ENCODE measurements at regions not wholly inside any gene's neighbourhood (a gene's known extent, or its start where the extent isn't known, plus 50 kb on each side); places are given as distances from the start of the nearest gene placed in this dataset.

GRCh38 chr14:29451941-29452340, 475.7 kb downstream of the PRKD1 start:
- H3K9me3 ChIP-seq (ENCODE audit: control insufficient read depth, low read length) = no peaks in the 10 kb centered on the region
- no peak overlapping the region for H3K27ac ChIP-seq (ENCODE audit: low read depth, low read length, severe bottlenecking)
- WGBS, 2 experiments (ENCODE audit: insufficient coverage in 2 of 2) = 71 to 100% methylated on average over 1 of the region's 2 CpGs
- H3K36me3 ChIP-seq (ENCODE audit: control insufficient read depth, insufficient read depth, low read length) = no peaks in the 10 kb centered on the region
- no peak overlapping the region for H3K4me3 ChIP-seq (ENCODE audit: extremely low read depth, insufficient read depth, low read length, poor library complexity, severe bottlenecking)
- no peaks in the 10 kb centered on the region for H3K4me1 ChIP-seq (ENCODE audit: control insufficient read depth, insufficient read depth, low read length, poor library complexity, severe bottlenecking)

GRCh38 chr14:29453045-29453444, 474.6 kb downstream of the PRKD1 start:
- H3K27ac ChIP-seq (ENCODE audit: low read depth, low read length, severe bottlenecking) = no peak overlapping the region
- no peaks in the 10 kb centered on the region for H3K36me3 ChIP-seq (ENCODE audit: control insufficient read depth, insufficient read depth, low read length)
- H3K9me3 ChIP-seq (ENCODE audit: control insufficient read depth, low read length) = no peaks in the 10 kb centered on the region
- no peak overlapping the region for H3K4me3 ChIP-seq (ENCODE audit: extremely low read depth, insufficient read depth, low read length, poor library complexity, severe bottlenecking)
- H3K4me1 ChIP-seq (ENCODE audit: control insufficient read depth, insufficient read depth, low read length, poor library complexity, severe bottlenecking) = no peaks in the 10 kb centered on the region

GRCh38 chr14:29454026-29454693, 473.5 kb downstream of the PRKD1 start:
- H3K9me3 ChIP-seq (ENCODE audit: control insufficient read depth, low read length) = no peaks in the 10 kb centered on the region
- H3K4me3 ChIP-seq (ENCODE audit: extremely low read depth, insufficient read depth, low read length, poor library complexity, severe bottlenecking) = no peak overlapping the region
- H3K36me3 ChIP-seq (ENCODE audit: control insufficient read depth, insufficient read depth, low read length) = no peaks in the 10 kb centered on the region
- 65% methylated on average over 2 of the region's 4 CpGs; no CpG with 5 or more reads in 1 of the 2 experiments for WGBS, 2 experiments (ENCODE audit: insufficient coverage in 2 of 2)
- H3K4me1 ChIP-seq (ENCODE audit: control insufficient read depth, insufficient read depth, low read length, poor library complexity, severe bottlenecking) = no peaks in the 10 kb centered on the region
- no peak overlapping the region for H3K27ac ChIP-seq (ENCODE audit: low read depth, low read length, severe bottlenecking)

- no CpG with 5 or more reads among the region's 1 CpG for WGBS, 2 experiments (ENCODE audit: insufficient coverage in 2 of 2)
- Histone ChIP-seq H3K27ac (ENCODE audit: low read depth, low read length, severe bottlenecking) (no peak overlapping the region), H3K4me1 (ENCODE audit: control insufficient read depth, insufficient read depth, low read length, poor library complexity, severe bottlenecking) (no peaks in the 10 kb centered on the region), H3K9me3 (ENCODE audit: control insufficient read depth, low read length) (no peaks in the 10 kb centered on the region), H3K4me3 (ENCODE audit: extremely low read depth, insufficient read depth, low read length, poor library complexity, severe bottlenecking) (no peak overlapping the region), H3K36me3 (ENCODE audit: control insufficient read depth, insufficient read depth, low read length) (no peaks in the 10 kb centered on the region)
Measured at GRCh38 chr14:29458547-29458946, 469.1 kb downstream of the PRKD1 start.

GRCh38 chr14:29459531-29459930, 468.1 kb downstream of the PRKD1 start:
- WGBS, 2 experiments (ENCODE audit: insufficient coverage in 2 of 2) = 57% methylated on average over 1 of the region's 5 CpGs; no CpG with 5 or more reads in 1 of the 2 experiments
- H3K27ac ChIP-seq (ENCODE audit: low read depth, low read length, severe bottlenecking) = no peak overlapping the region
- no peaks in the 10 kb centered on the region for H3K36me3 ChIP-seq (ENCODE audit: control insufficient read depth, insufficient read depth, low read length)
- no peak overlapping the region for H3K4me3 ChIP-seq (ENCODE audit: extremely low read depth, insufficient read depth, low read length, poor library complexity, severe bottlenecking)
- no peaks in the 10 kb centered on the region for H3K4me1 ChIP-seq (ENCODE audit: control insufficient read depth, insufficient read depth, low read length, poor library complexity, severe bottlenecking)
- H3K9me3 ChIP-seq (ENCODE audit: control insufficient read depth, low read length) = no peaks in the 10 kb centered on the region

- no peaks in the 10 kb centered on the region for H3K9me3 ChIP-seq (ENCODE audit: control insufficient read depth, low read length)
- no peaks in the 10 kb centered on the region for H3K4me1 ChIP-seq (ENCODE audit: control insufficient read depth, insufficient read depth, low read length, poor library complexity, severe bottlenecking)
- no peak overlapping the region for H3K27ac ChIP-seq (ENCODE audit: low read depth, low read length, severe bottlenecking)
- no peak overlapping the region for H3K4me3 ChIP-seq (ENCODE audit: extremely low read depth, insufficient read depth, low read length, poor library complexity, severe bottlenecking)
- H3K36me3 ChIP-seq (ENCODE audit: control insufficient read depth, insufficient read depth, low read length) = no peaks in the 10 kb centered on the region
- WGBS, 2 experiments (ENCODE audit: insufficient coverage in 2 of 2) = 75% methylated on average over 1 of the region's 4 CpGs; no CpG with 5 or more reads in 1 of the 2 experiments
Measured at GRCh38 chr14:29459969-29460560, 467.6 kb downstream of the PRKD1 start.

- Histone ChIP-seq H3K27ac (ENCODE audit: low read depth, low read length, severe bottlenecking) (no peak overlapping the region), H3K4me3 (ENCODE audit: extremely low read depth, insufficient read depth, low read length, poor library complexity, severe bottlenecking) (no peak overlapping the region), H3K36me3 (ENCODE audit: control insufficient read depth, insufficient read depth, low read length) (no peaks in the 10 kb centered on the region), H3K4me1 (ENCODE audit: control insufficient read depth, insufficient read depth, low read length, poor library complexity, severe bottlenecking) (no peaks in the 10 kb centered on the region), H3K9me3 (ENCODE audit: control insufficient read depth, low read length) (no peaks in the 10 kb centered on the region)
- 83 to 84% methylated on average over 2 to 4 of the region's 6 CpGs for WGBS, 2 experiments (ENCODE audit: insufficient coverage in 2 of 2)
Measured at GRCh38 chr14:29461101-29461500, 466.5 kb downstream of the PRKD1 start.

- 71 to 80% methylated on average over 1 of the region's 1 CpG for WGBS, 2 experiments (ENCODE audit: insufficient coverage in 2 of 2)
- Histone ChIP-seq H3K36me3 (ENCODE audit: control insufficient read depth, insufficient read depth, low read length) (no peaks in the 10 kb centered on the region), H3K4me3 (ENCODE audit: extremely low read depth, insufficient read depth, low read length, poor library complexity, severe bottlenecking) (no peak overlapping the region), H3K4me1 (ENCODE audit: control insufficient read depth, insufficient read depth, low read length, poor library complexity, severe bottlenecking) (no peaks in the 10 kb centered on the region), H3K27ac (ENCODE audit: low read depth, low read length, severe bottlenecking) (no peak overlapping the region), H3K9me3 (ENCODE audit: control insufficient read depth, low read length) (no peaks in the 10 kb centered on the region)
Measured at GRCh38 chr14:29461506-29461905, 466.1 kb downstream of the PRKD1 start.

GRCh38 chr14:29462321-29462720, 465.3 kb downstream of the PRKD1 start:
- H3K27ac ChIP-seq (ENCODE audit: low read depth, low read length, severe bottlenecking) = no peak overlapping the region
- no peaks in the 10 kb centered on the region for H3K36me3 ChIP-seq (ENCODE audit: control insufficient read depth, insufficient read depth, low read length)
- no peak overlapping the region for H3K4me3 ChIP-seq (ENCODE audit: extremely low read depth, insufficient read depth, low read length, poor library complexity, severe bottlenecking)
- no CpG with 5 or more reads among the region's 1 CpG for WGBS, 2 experiments (ENCODE audit: insufficient coverage in 2 of 2)
- no peaks in the 10 kb centered on the region for H3K9me3 ChIP-seq (ENCODE audit: control insufficient read depth, low read length)
- H3K4me1 ChIP-seq (ENCODE audit: control insufficient read depth, insufficient read depth, low read length, poor library complexity, severe bottlenecking) = no peaks in the 10 kb centered on the region

- no CpG with 5 or more reads among the region's 2 CpGs for WGBS, 2 experiments (ENCODE audit: insufficient coverage in 2 of 2)
- Histone ChIP-seq H3K9me3 (ENCODE audit: control insufficient read depth, low read length) (no peaks in the 10 kb centered on the region), H3K4me1 (ENCODE audit: control insufficient read depth, insufficient read depth, low read length, poor library complexity, severe bottlenecking) (no peaks in the 10 kb centered on the region), H3K27ac (ENCODE audit: low read depth, low read length, severe bottlenecking) (no peak overlapping the region), H3K4me3 (ENCODE audit: extremely low read depth, insufficient read depth, low read length, poor library complexity, severe bottlenecking) (no peak overlapping the region), H3K36me3 (ENCODE audit: control insufficient read depth, insufficient read depth, low read length) (no peaks in the 10 kb centered on the region)
Measured at GRCh38 chr14:29462772-29463171, 464.9 kb downstream of the PRKD1 start.

- Histone ChIP-seq H3K27ac (ENCODE audit: low read depth, low read length, severe bottlenecking) (no peak overlapping the region), H3K4me3 (ENCODE audit: extremely low read depth, insufficient read depth, low read length, poor library complexity, severe bottlenecking) (no peak overlapping the region)
Measured at GRCh38 chr14:29463727-29464395, 463.8 kb downstream of the PRKD1 start.

More at GRCh38 chr14:29463727-29464395, 463.8 kb downstream of the PRKD1 start:
- Histone ChIP-seq H3K4me1 (ENCODE audit: control insufficient read depth, insufficient read depth, low read length, poor library complexity, severe bottlenecking) (no peaks in the 10 kb centered on the region), H3K36me3 (ENCODE audit: control insufficient read depth, insufficient read depth, low read length) (no peaks in the 10 kb centered on the region), H3K9me3 (ENCODE audit: control insufficient read depth, low read length) (no peaks in the 10 kb centered on the region)
- 80 to 83% methylated on average over 1 of the region's 6 CpGs for WGBS, 2 experiments (ENCODE audit: insufficient coverage in 2 of 2)

All from mesodermal cell (in vitro differentiated cells).